HG03558 (cell line): ENCODE measurements at regions not wholly inside any gene's neighbourhood (a gene's known extent, or its start where the extent isn't known, plus 50 kb on each side); places are given as distances from the start of the nearest gene placed in this dataset.

Experiments
- ATAC-seq: cut with Tn5 transposase; IDR thresholded peaks from one replicate; pipeline ENCODE4 v1.9.1; 2021; ENCODE audit warnings: moderate number of reproducible peaks; ENCODE audit not compliant: unreplicated experiment; ENCODE audit errors: extremely low read depth

- no peak for ATAC-seq
Observed at GRCh38 chr20:11447371-11448100, 470.2 kb upstream of the BTBD3 start.

DNA sequence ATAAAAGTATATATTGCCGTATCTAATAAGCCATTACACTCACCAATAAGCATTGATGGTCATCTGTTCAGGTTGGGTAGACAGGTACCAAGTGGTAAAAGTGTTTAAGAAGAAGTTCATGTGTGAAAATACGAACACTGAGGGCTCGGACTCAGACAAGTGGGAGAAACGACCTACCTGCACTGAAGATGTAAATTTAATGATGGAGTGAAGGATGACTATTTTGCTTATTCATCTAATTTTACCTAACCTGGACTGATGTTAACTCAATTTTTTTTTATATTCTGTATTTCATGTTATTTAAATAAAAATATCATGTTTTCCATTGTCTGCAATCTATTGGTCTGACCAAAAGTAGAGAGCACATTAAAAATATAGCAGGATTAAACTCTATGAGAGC, 469.1 kb upstream of the BTBD3 start:
- no peak for ATAC-seq

DNA sequence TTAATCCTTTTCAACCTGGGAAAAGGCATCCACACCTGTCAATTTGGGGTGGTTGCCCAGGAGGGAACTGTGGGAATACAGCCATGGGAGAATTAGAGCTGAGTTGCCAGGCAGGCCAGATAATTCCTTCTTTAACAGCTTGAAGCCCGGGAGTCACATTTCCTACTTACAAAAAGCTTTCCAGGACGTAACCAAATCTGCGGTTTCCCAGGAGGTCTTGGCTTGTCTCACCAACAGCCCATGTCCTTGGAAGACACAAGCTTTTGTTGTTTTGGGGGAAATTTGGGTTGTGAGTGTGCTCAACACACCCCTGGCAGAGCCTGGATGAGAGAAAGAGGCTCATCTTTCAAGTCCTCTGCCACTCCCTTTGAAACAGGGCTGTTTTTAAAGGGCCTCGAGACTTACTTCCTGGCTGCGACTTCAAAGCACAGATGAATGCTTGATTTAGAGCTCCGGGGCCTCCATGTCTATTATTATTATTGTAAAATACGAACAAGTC, 465.9 kb upstream of the BTBD3 start:
- ATAC-seq, result no peak

DNA sequence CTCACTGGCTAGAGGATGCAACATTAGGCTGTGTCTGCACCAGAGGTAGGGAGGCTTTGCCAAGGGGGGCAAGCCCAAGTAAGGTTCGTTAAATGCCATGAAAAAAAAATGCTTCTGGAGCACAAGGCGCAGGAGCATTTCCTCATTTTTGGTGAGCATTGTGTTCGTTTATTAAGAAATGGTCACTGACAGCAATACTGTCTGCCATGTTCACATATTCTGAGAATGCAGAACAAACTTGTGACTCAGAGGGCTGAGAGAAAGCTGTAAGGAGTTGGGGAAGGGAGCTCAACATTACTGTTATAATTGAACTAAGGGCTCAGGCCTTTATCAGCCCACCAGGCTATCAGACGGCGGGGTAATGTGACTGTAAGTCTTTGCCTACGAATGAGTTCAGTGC, 465.4 kb upstream of the BTBD3 start:
- no peak for ATAC-seq

DNA sequence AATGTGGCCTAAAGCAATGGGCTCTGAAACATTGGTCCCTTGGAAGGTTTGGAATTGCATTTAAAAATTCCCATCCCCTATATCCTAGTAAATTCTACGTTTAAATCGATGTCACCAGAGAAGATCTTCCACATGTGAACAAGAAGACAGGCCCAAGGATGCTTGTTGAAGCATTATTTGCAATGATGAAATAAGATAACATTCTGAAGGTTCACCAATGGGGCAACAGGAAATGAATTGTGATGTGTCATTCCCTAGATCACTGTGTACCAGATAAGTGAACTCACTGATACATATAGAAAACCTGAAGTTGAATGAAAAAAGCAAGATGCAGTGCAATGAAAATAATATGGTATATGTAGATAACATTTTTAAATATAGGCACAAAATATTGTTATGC, 464.3 kb upstream of the BTBD3 start:
- ATAC-seq, result no peak

DNA sequence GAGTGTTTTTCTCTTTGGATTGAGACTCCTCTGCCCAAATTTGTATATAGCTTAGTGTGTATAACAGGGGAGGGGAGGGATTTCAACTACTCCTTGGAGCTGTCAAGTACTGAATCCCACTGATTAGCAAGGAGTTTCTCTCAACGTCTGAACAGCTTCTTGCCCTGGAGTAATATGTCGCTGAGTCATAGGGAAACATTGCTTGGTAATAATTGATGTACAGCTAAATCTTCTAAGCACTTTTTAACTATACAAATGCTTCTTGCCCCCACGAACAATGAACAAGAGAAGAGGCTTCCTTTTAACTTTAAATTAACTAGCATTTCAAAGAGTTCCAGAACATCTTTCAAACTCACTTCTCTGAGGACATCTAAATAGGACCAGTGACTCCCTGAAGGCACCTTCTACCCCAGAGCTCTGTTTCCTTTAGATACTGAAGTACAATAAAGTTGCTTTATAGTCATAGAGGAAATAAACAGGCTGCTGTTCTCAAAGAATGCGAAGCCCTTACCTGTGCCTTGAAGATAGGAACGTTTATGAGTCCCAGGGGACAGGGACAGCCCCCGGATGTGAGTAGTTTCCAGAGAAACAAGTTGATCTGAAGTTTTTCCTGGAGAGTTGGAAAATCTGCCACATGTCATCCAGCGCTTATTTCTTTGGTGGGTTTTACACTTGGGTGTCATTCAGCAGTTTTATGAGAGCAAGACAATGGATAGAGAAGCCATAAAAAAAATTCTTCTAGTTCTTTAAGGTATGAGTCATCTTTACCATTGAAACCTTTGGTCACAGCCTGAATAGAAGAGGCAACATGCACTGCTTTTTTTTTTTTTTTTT, 462.5 kb upstream of the BTBD3 start:
- no peak for ATAC-seq

DNA sequence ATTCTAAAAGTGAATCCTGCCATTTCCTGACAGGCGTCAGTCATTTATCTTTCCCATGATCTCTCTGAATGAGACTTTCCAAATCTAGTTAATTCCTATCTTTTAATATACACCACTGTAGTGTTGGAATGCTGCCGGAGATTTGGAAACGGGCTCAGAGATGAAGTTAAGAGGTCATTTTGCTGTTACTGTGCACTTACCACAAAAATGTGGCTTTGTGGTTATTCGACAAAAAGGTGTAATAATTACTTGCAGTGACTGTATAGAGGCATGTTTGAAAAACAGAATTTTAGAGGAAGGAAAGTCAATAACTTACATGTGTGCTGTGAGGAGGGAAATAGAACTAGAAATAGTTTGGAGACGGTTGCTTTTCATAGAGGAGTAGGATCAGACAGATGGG, 460.2 kb upstream of the BTBD3 start:
- no peak for ATAC-seq

- no peak for ATAC-seq
Observed at GRCh38 chr20:11459090-11459890, 458.4 kb upstream of the BTBD3 start.

- no peak for ATAC-seq
Observed at GRCh38 chr20:11467436-11467835, 450.3 kb upstream of the BTBD3 start.

DNA sequence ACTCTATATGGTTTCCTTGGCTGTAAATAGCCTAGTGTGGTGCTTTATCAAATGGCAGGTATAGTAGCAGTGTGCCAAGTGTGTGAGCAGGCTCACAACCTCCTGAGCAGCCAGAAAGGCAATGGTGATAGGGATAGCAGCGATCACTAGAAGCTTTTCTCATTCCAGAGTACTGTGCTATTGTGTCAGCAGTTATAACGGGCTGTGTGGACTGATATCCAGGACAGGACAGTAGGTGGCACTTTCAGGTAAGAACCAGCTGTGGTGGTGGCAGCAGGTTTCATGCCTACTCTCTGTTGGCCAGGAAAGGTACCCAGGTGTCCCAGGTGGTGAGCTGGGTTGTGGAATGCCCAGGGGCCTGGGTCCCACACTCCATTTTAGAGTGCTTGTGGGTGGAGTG, 448.8 kb upstream of the BTBD3 start:
- ATAC-seq, result no peak

GRCh38 chr20:11469795-11470435, 447.8 kb upstream of the BTBD3 start:
- ATAC-seq, result no peak

- ATAC-seq, result no peak
Observed at GRCh38 chr20:11473983-11474382, 443.7 kb upstream of the BTBD3 start.

DNA sequence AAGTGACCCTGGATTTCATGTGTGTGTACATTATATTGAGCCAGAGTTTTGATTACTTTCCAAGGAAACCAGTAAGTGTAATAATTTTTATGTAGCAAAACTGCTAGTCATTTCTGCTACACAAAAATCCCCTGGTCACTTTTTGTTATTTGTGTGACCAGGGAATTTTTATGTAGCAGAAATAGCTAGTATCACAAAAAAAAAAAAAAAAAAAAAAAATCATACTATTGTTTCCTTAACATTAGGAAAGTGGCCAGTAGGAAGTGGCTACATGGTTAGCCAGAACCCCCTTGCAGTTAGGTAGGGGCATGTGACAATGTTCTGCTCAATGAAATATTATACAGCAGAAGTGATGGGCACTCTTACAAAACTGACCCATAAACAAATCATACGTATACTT, 434.0 kb upstream of the BTBD3 start:
- no peak for ATAC-seq

GRCh38 chr20:11484479-11484878, 433.2 kb upstream of the BTBD3 start:
- no peak for ATAC-seq

GRCh38 chr20:11492386-11492785, 425.3 kb upstream of the BTBD3 start:
- no peak for ATAC-seq

DNA sequence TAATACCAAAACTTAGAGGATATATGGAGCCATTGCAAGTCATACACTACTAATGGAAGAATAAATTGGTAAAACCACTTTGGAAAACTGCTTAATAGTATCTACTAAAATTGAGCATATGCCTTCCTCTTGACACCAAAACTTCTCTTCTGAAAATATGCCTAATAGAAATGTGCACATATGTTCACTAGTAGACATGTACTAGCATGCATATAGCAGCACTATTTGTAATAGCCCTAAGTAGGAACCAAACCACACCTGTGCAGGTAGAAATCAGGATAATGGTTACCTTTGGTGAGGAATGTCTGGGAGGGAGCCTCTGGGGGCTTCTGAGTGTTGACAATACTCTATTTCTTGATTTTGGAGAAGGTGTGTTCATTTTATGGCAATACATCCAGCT, 424.8 kb upstream of the BTBD3 start:
- ATAC-seq, result no peak

GRCh38 chr20:11496380-11496779, 421.3 kb upstream of the BTBD3 start:
- ATAC-seq, result no peak

DNA sequence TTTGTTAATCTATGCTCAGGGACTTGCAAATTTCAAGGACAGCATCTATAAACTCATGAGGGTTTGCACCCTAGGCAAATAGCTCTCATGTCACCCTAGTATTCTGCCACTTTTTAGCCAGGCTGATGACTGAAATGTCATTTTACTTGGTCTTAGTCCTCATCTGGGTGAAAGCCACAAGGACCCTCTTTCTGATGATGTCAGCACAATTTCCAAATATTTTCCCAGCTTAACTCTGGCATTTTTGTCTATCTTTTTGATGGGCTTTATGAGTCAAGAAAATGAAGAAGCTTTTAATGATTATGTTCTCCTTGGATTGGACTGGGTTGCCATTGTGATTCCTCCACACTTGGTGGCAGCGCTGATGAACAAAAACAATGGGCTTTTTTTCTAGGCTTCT, 420.1 kb upstream of the BTBD3 start:
- no peak for ATAC-seq

DNA sequence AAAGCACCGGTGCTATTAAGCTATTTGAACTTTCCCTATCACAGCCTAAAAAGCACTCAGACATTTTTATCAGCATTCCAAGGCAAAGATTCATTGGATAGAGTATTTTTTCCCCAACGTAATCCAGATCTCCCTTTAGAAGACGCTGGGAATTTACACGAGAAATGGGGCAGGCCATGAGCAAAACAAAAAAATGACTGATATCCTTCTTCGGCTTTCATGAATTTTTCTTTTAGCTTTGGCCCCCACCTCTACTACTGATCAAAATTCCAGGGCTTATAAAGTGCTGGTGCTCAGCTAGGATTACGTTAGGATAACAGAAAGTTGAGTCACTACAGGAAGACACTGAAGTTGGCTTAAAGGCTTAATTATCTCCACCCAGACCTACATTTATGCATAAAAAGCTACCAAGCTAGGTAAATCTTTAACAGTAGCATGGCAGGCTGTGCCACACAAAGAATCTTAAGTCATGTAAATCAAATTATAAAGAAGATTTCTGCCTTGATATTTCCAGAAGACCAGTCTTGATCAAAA, 418.5 kb upstream of the BTBD3 start:
- no peak for ATAC-seq

DNA sequence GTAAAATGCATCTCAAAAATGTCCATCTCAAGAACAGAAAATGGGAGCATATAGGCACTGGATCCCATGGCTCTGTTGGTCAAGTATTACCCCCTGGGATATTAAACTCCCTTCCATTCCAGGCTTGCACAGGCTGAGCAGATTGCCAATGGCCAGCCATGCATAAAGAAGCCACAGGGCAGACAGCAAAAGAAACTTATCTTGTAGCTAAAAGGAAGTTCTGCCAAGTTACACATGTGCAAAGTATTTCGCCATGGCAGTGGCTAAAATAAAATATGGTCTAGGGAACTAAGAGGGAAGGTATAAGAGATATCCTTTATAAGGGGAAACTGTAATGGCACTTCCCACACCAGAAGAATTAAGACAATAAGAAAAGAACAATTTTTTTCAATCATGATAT, 415.6 kb upstream of the BTBD3 start:
- no peak for ATAC-seq
